GM19043 (cell line): ENCODE measurements at regions not wholly inside any gene's neighbourhood (a gene's known extent, or its start where the extent isn't known, plus 50 kb on each side); places are given as distances from the start of the nearest gene placed in this dataset.
A peak's percentile ranks its signal among the peaks of the same experiment; 100 is the strongest.
"Not testable (repeated sequence)": the region's sequence is repeated elsewhere in the genome, so short reads cannot be mapped to it uniquely, and the experiment has no call there.

ENCODE experiments used
- ATAC-seq: cut with Tn5 transposase; IDR thresholded peaks from one replicate; pipeline ENCODE4 v1.9.1; 2021; ENCODE audit warnings: low read depth; ENCODE audit not compliant: unreplicated experiment

GRCh38 chr9:2555899-2556600, 65.5 kb upstream of the VLDLR start:
- ATAC-seq, result not testable (repeated sequence)

- ATAC-seq, result no peak
These were observed 63.9 kb upstream of the VLDLR start for GRCh38 chr9:2557693-2558092.

GRCh38 chr9:2559192-2560152, 62.1 kb upstream of the VLDLR start:
- no peak for ATAC-seq

- ATAC-seq, result no peak
These were observed 61.4 kb upstream of the VLDLR start for GRCh38 chr9:2560180-2560579.

- no peak for ATAC-seq
These were observed 55.8 kb upstream of the VLDLR start for GRCh38 chr9:2565676-2566340.

GRCh38 chr9:2567922-2568321, 53.7 kb upstream of the VLDLR start:
- no peak for ATAC-seq

- no peak for ATAC-seq
These were observed 52.9 kb upstream of the VLDLR start for GRCh38 chr9:2568689-2569088.

- ATAC-seq, result peak; percentile 87
These were observed 50.7 kb upstream of the VLDLR start for GRCh38 chr9:2570615-2571479.
